PC-3 (cell line): ENCODE measurements at regions not wholly inside any gene's neighbourhood (a gene's known extent, or its start where the extent isn't known, plus 50 kb on each side); places are given as distances from the start of the nearest gene placed in this dataset.

Experiments
- ATAC-seq: fragments of 200-7000 bp; cut with Tn5 transposase; 2 replicates; pipeline ENCODE4 v1.9.1; 2020; ENCODE audit warnings: mild to moderate bottlenecking, moderate library complexity
- BruUV-seq: library from RNA; stranded (reverse); fragments of 400-500 nt; replicated peaks from 2 replicates; lab custom pipeline; 2021; lab: Mats Ljungman, UMichigan
- CTCF ChIA-PET: fragments of 300-600 bp; sonication (Branson Sonifier 250); formaldehyde crosslinking; loops from one replicate; lab custom pipeline; 2022; ENCODE audit warnings: antibody characterized with exemption; lab: Charles Lee
- POLR2A ChIA-PET: fragments of 300-600 bp; sonication (Branson Sonifier 250); formaldehyde crosslinking; loops from one replicate; lab custom pipeline; 2022; ENCODE audit warnings: antibody characterized with exemption; ENCODE audit not compliant: unreplicated experiment; lab: Charles Lee
- DNase-seq: peaks from one replicate; pipeline ENCODE4 v3.0.0-alpha.2; 2015
- H2AFZ ChIP-seq: fragments of 300-600 bp; sonication (generic); 2 replicates; pipeline ENCODE4 v1.6.0; 2016; ENCODE audit warnings: antibody characterized with exemption, low read length
- H3F3A ChIP-seq: fragments of 300-600 bp; sonication (generic); one replicate; pipeline ENCODE4 v1.6.0; 2017; ENCODE audit warnings: antibody characterized with exemption, low read length, control low read depth, mild to moderate bottlenecking; ENCODE audit not compliant: unreplicated experiment
- H3K27ac ChIP-seq: fragments of 300-600 bp; sonication (generic); 2 replicates; pipeline ENCODE4 v1.5.1; 2016; ENCODE audit warnings: mild to moderate bottlenecking, low read length
- H3K27me3 ChIP-seq: fragments of 300-600 bp; sonication (generic); 2 replicates; pipeline ENCODE4 v1.6.1; 2016; ENCODE audit warnings: low read length, mixed read lengths
- H3K36me3 ChIP-seq: fragments of 300-600 bp; sonication (generic); 2 replicates; pipeline ENCODE4 v1.6.1; 2016; ENCODE audit warnings: low read depth, mixed run types, low read length, mixed read lengths
- H3K4me1 ChIP-seq: fragments of 300-600 bp; sonication (generic); 2 replicates; pipeline ENCODE4 v1.5.1; 2016; ENCODE audit warnings: low read length; ENCODE audit not compliant: insufficient read depth
- H3K4me2 ChIP-seq: fragments of 300-600 bp; sonication (generic); 2 replicates; pipeline ENCODE4 v1.6.0; 2016; ENCODE audit warnings: low read length
- H3K4me3 ChIP-seq: fragments of 300-600 bp; sonication (generic); 2 replicates; pipeline ENCODE4 v1.5.1; 2016; ENCODE audit warnings: mild to moderate bottlenecking, low read length, mixed read lengths
- H3K79me2 ChIP-seq: fragments of 300-600 bp; sonication (generic); 2 replicates; pipeline ENCODE4 v1.6.1; 2017; ENCODE audit warnings: low read length, mixed read lengths
- H3K9ac ChIP-seq: fragments of 300-600 bp; sonication (generic); 2 replicates; pipeline ENCODE4 v1.6.0; 2016; ENCODE audit warnings: mild to moderate bottlenecking, low read length
- H3K9me2 ChIP-seq: fragments of 300-600 bp; sonication (generic); replicated peaks from 2 replicates; pipeline ENCODE4 v1.6.1; 2016; ENCODE audit warnings: mixed run types, low read length, mixed read lengths
- H3K9me3 ChIP-seq: fragments of 300-600 bp; sonication (generic); 2 replicates; pipeline ENCODE4 v1.6.1; 2016; ENCODE audit warnings: low read length, mixed read lengths
- H4K20me1 ChIP-seq: fragments of 300-600 bp; sonication (generic); 2 replicates; pipeline ENCODE4 v1.6.1; 2016; ENCODE audit warnings: low read length, mixed read lengths
- CTCF ChIP-seq: fragments of 300-600 bp; sonication (generic); conservative IDR thresholded peaks from 2 replicates; pipeline ENCODE4 v1.5.1; 2017; ENCODE audit warnings: antibody characterized with exemption, low read depth, mild to moderate bottlenecking, low read length
- EZH2 ChIP-seq: fragments of 300-600 bp; sonication (generic); IDR thresholded peaks from one replicate; pipeline ENCODE4 v1.6.1; 2017; ENCODE audit warnings: antibody characterized with exemption, mild to moderate bottlenecking, low read length; ENCODE audit not compliant: unreplicated experiment
- EZH2phosphoT487 ChIP-seq: fragments of 300-600 bp; sonication (generic); IDR thresholded peaks from 2 replicates; pipeline ENCODE4 v1.6.1; 2018; ENCODE audit warnings: mild to moderate bottlenecking, antibody characterized with exemption, low read length, borderline replicate concordance
- intact Hi-C: fragments of 100-400 bp; cut with micrococcal nuclease; formaldehyde crosslinking; loops from 2 replicates; pipeline ENCODE4 v1.9.0; 2023

- BruUV-seq, result no TSS peak
- Histone ChIP-seq H3K36me3 (no peaks in the 10 kb centered on the region), H3F3A (no peaks in the 10 kb centered on the region), H3K9ac (no peak overlapping the region), H3K79me2 (no peaks in the 10 kb centered on the region), H3K4me3 (no peak overlapping the region), H3K27ac (no peak overlapping the region), H3K27me3 (peaks cover 15% of the 10 kb centered on the region; the same call in 1 of the 2 replicates), H2AFZ (no peak overlapping the region), H3K4me2 (no peak overlapping the region), H3K9me3 (no peaks in the 10 kb centered on the region), H3K9me2 (no peaks in the 10 kb centered on the region), H3K4me1 (no peaks in the 10 kb centered on the region), H4K20me1 (no peaks in the 10 kb centered on the region)
- DNase-seq (no peak), ATAC-seq (no peak)
- CTCF ChIA-PET, result no interaction called here
- intact Hi-C loops, result no loop called here
- TF ChIP-seq EZH2 (no peak), EZH2phosphoT487 (no peak), CTCF (no peak)
- POLR2A ChIA-PET, result no interaction called here
Observed at GRCh38 chr10:42976351-42977031, 100.4 kb upstream of the RET start.

GRCh38 chr10:42977032-42977416 lies 99.8 kb upstream of the RET start:
- POLR2A ChIA-PET, result no interaction called here
- TF ChIP-seq EZH2phosphoT487 (no peak), CTCF (no peak), EZH2 (no peak)
- no peaks in the 10 kb centered on the region for H3K9me2 ChIP-seq
- H2AFZ ChIP-seq, result no peak overlapping the region
- H3K4me1 ChIP-seq, result no peaks in the 10 kb centered on the region
- H3K27ac ChIP-seq, result no peak overlapping the region
- intact Hi-C loops, result no loop called here
- H3K4me3 ChIP-seq, result no peak overlapping the region
- no peak overlapping the region for H3K9ac ChIP-seq
- ATAC-seq, result no peak
- H3K9me3 ChIP-seq, result no peaks in the 10 kb centered on the region
- no peak overlapping the region for H3K4me2 ChIP-seq
- H3K36me3 ChIP-seq, result no peaks in the 10 kb centered on the region
- no peaks in the 10 kb centered on the region for H3F3A ChIP-seq
- BruUV-seq, result no TSS peak
- peaks cover 10% of the 10 kb centered on the region; the same call in 1 of the 2 replicates for H3K27me3 ChIP-seq
- DNase-seq, result no peak
- CTCF ChIA-PET, result no interaction called here
- no peaks in the 10 kb centered on the region for H4K20me1 ChIP-seq
- no peaks in the 10 kb centered on the region for H3K79me2 ChIP-seq

- intact Hi-C loops, result no loop called here
- ChIA-PET CTCF (no interaction called here), POLR2A (no interaction called here)
- H3K27me3 ChIP-seq, result peaks cover 8% of the 10 kb centered on the region; the same call in 1 of the 2 replicates
- H3K27ac ChIP-seq, result no peak overlapping the region
- DNase-seq, result no peak
- TF ChIP-seq CTCF (no peak), EZH2 (no peak), EZH2phosphoT487 (no peak)
- BruUV-seq, result no TSS peak
- H3K79me2 ChIP-seq, result no peaks in the 10 kb centered on the region
- H3K9ac ChIP-seq, result no peak overlapping the region
- H2AFZ ChIP-seq, result no peak overlapping the region
- H3F3A ChIP-seq, result no peaks in the 10 kb centered on the region
- H3K36me3 ChIP-seq, result no peaks in the 10 kb centered on the region
- no peak overlapping the region for H3K4me3 ChIP-seq
- H3K9me2 ChIP-seq, result no peaks in the 10 kb centered on the region
- no peak overlapping the region for H3K4me2 ChIP-seq
- ATAC-seq, result no peak
- H3K9me3 ChIP-seq, result no peaks in the 10 kb centered on the region
- no peaks in the 10 kb centered on the region for H3K4me1 ChIP-seq
- no peaks in the 10 kb centered on the region for H4K20me1 ChIP-seq
Observed at GRCh38 chr10:42979181-42979580, 97.7 kb upstream of the RET start.
